ENCODE measurements at regions not wholly inside any gene's neighbourhood (a gene's known extent, or its start where the extent isn't known, plus 50 kb on each side); places are given as distances from the start of the nearest gene placed in this dataset.
"Not testable (repeated sequence)": the region's sequence is repeated elsewhere in the genome, so short reads cannot be mapped to it uniquely, and the experiment has no call there.

GRCh38 chr6:112659912-112660311, 312.8 kb downstream of the RFPL4B start:
- DNase-seq, result no peak

GRCh38 chr6:112660626-112661025, 313.5 kb downstream of the RFPL4B start:
- no peak for DNase-seq

- DNase-seq, result no peak
Measured at GRCh38 chr6:112663698-112664097, 316.6 kb downstream of the RFPL4B start.

- no peak for DNase-seq
Measured at GRCh38 chr6:112665114-112665513, 318.0 kb downstream of the RFPL4B start.

GRCh38 chr6:112665815-112666214, 318.7 kb downstream of the RFPL4B start:
- no peak for DNase-seq

GRCh38 chr6:112667427-112667826, 320.3 kb downstream of the RFPL4B start:
- DNase-seq, result no peak

- no peak for DNase-seq
Measured at GRCh38 chr6:112680091-112680490, 333.0 kb downstream of the RFPL4B start.

GRCh38 chr6:112682071-112682470, 334.9 kb downstream of the RFPL4B start:
- no peak for DNase-seq

- DNase-seq, result no peak
Measured at GRCh38 chr6:112683106-112683505, 336.0 kb downstream of the RFPL4B start.

- no peak for DNase-seq
Measured at GRCh38 chr6:112683926-112684325, 336.8 kb downstream of the RFPL4B start.

GRCh38 chr6:112685521-112686220, 338.5 kb downstream of the RFPL4B start:
- not testable (repeated sequence) for DNase-seq

GRCh38 chr6:112688487-112689165, 341.5 kb downstream of the RFPL4B start:
- not testable (repeated sequence) for DNase-seq

- DNase-seq, result not testable (repeated sequence)
Measured at GRCh38 chr6:112689183-112689858, 342.2 kb downstream of the RFPL4B start.

GRCh38 chr6:112690497-112691202, 343.5 kb downstream of the RFPL4B start:
- peak; percentile 75 for DNase-seq

- DNase-seq, result no peak
Measured at GRCh38 chr6:112691289-112691688, 344.2 kb downstream of the RFPL4B start.

GRCh38 chr6:112695001-112695400, 347.9 kb downstream of the RFPL4B start:
- no peak for DNase-seq

GRCh38 chr6:112697265-112697664, 350.1 kb downstream of the RFPL4B start:
- DNase-seq, result no peak

GRCh38 chr6:112701201-112701600, 354.1 kb downstream of the RFPL4B start:
- no peak for DNase-seq

GRCh38 chr6:112710710-112711109, 363.6 kb downstream of the RFPL4B start:
- DNase-seq, result no peak

- no peak for DNase-seq
Measured at GRCh38 chr6:112713402-112713801, 366.3 kb downstream of the RFPL4B start.

- DNase-seq, result no peak
Measured at GRCh38 chr6:112717401-112717800, 370.3 kb downstream of the RFPL4B start.

GRCh38 chr6:112717856-112718255, 370.7 kb downstream of the RFPL4B start:
- DNase-seq, result no peak

Data from renal pelvis (tissue), 1 donor.